ENCODE measurements at regions not wholly inside any gene's neighbourhood (a gene's known extent, or its start where the extent isn't known, plus 50 kb on each side); places are given as distances from the start of the nearest gene placed in this dataset.

GRCh38 chr1:88062650-88063153 is 621.4 kb upstream of the PKN2 start:
- TF ChIP-seq ATF3 (CRISPR knock-in tag; conservative IDR thresholded peaks at IDR 0.05) (no peak), NR2C2 (CRISPR knock-in tag; IDR thresholded peaks at IDR 0.05) (no peak), NR3C1 (CRISPR knock-in tag; conservative IDR thresholded peaks at IDR 0.05; ENCODE audit: low read depth) (no peak), SMAD3 (CRISPR knock-in tag; IDR thresholded peaks at IDR 0.05; ENCODE audit: borderline replicate concordance) (no peak), STAT6 (CRISPR knock-in tag; conservative IDR thresholded peaks at IDR 0.05; ENCODE audit: low read depth) (no peak), CTCF (IDR thresholded peaks at IDR 0.05) (no peak), HMGA2 (CRISPR knock-in tag; IDR thresholded peaks at IDR 0.05) (no peak), RELA (CRISPR knock-in tag; IDR thresholded peaks at IDR 0.05; ENCODE audit: borderline replicate concordance) (no peak), E2F4 (CRISPR knock-in tag; IDR thresholded peaks at IDR 0.05; ENCODE audit: borderline replicate concordance, low read depth) (no peak), CDX4 (CRISPR knock-in tag; IDR thresholded peaks at IDR 0.05; ENCODE audit: borderline replicate concordance) (no peak), FOXJ3 (CRISPR knock-in tag; IDR thresholded peaks at IDR 0.05; ENCODE audit: borderline replicate concordance) (no peak)
